ENCODE measurements at regions not wholly inside any gene's neighbourhood (a gene's known extent, or its start where the extent isn't known, plus 50 kb on each side); places are given as distances from the start of the nearest gene placed in this dataset.
"Not testable (repeated sequence)": the region's sequence is repeated elsewhere in the genome, so short reads cannot be mapped to it uniquely, and the experiment has no call there.

DNA sequence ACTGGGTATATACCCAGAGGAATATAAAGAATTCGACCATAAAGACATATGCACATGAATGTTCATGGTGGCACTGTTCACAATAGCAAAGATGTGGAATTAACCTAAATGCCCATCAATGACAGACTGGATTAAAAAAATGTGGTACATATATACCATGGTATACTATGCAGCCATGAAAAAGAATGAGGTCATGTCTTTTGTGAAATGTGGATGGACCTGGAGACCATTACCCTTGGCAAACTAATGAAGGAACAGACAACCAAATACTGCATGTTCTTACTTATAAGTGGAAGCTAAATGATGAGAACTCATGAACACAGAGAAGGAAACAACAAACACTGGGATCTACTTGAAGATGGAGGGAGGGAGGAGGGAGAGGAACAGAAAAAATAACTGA is 186.7 kb upstream of the SSTR4 start:
- DNase-seq (ENCODE audit: low read depth in 2 of 2), result no peak

GRCh38 chr20:22851679-22852346 is 183.3 kb upstream of the SSTR4 start:
- not testable (repeated sequence) for DNase-seq (ENCODE audit: low read depth in 2 of 2)

GRCh38 chr20:22861231-22861980 is 173.7 kb upstream of the SSTR4 start:
- no peak for DNase-seq (ENCODE audit: low read depth in 2 of 2)

- no peak for DNase-seq (ENCODE audit: low read depth in 2 of 2)
Measured at GRCh38 chr20:22861990-22862389, 173.1 kb upstream of the SSTR4 start.

- DNase-seq (ENCODE audit: low read depth in 2 of 2), result no peak
Measured at GRCh38 chr20:22862671-22863230, 172.4 kb upstream of the SSTR4 start.

- DNase-seq (ENCODE audit: low read depth in 2 of 2), result no peak
Measured at GRCh38 chr20:22863826-22864225, 171.3 kb upstream of the SSTR4 start.

DNA sequence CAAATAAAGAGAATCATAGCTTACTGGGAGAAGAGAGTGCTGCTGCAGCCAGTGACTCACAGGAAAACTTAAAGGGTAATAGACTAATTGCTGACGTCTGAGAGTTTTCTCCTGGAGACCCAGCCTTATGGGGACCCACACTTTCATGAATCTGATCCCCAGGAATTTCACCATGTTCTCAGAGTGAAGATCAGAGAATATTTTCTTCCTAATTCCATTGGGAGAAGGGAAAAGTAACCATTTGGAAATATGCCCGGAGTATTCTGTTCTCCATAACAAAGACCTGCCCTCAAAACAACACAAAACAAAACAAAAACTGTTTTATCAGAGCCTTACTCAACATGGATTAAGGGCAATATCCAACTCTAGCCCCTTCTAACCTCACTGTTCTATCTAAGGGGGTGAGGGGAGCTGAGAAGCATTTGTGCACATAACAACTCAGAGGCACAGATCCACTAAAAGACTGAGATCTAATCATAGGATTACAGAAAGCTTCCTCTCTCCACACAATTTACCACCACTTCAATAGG is 168.2 kb upstream of the SSTR4 start:
- no peak for DNase-seq (ENCODE audit: low read depth in 2 of 2)

- DNase-seq (ENCODE audit: low read depth in 2 of 2), result no peak
Measured at GRCh38 chr20:22878166-22878565, 156.9 kb upstream of the SSTR4 start.

- DNase-seq (ENCODE audit: low read depth in 2 of 2), result no peak
Measured at GRCh38 chr20:22880277-22880676, 154.8 kb upstream of the SSTR4 start.

GRCh38 chr20:22887796-22888195 is 147.3 kb upstream of the SSTR4 start:
- no peak for DNase-seq (ENCODE audit: low read depth in 2 of 2)

- no peak for DNase-seq (ENCODE audit: low read depth in 2 of 2)
Measured at GRCh38 chr20:22890594-22891300, 144.4 kb upstream of the SSTR4 start.

DNA sequence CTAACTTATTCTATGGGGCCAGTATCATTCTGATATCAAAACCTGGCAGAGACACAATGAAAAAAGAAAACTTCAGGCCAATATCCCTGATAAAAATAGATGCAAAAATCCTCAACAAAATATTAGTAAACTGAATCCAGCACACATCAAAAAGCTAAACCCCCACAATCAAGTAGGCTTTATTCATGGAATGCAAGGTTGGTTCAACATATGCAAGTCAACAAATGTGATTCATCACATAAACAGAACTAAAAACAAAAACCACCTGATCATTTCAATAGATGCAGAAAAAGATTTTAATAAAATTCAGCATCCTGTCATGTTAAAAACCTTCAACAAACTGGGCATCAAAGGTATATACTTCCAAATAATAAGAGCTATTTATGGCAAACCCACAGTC is 133.9 kb upstream of the SSTR4 start:
- DNase-seq (ENCODE audit: low read depth in 2 of 2), result no peak

DNA sequence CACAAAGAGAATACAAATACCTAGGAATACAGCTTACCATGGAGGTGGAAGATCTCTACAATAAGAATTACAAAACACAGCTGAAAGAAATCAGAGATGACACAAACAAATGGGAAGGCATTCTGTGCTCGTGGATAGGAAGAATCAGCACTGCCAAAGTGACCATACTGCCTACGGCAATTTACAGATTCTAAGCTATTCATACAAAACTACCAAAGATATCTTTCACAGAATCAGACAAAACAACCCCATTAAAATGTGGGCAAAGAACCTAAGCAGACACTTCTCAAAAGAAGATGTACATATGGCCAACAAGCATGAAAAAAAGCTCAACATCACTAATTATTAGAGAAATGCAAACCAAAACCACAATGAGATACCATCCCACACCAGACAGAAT is 133.2 kb upstream of the SSTR4 start:
- DNase-seq (ENCODE audit: low read depth in 2 of 2), result no peak

DNA sequence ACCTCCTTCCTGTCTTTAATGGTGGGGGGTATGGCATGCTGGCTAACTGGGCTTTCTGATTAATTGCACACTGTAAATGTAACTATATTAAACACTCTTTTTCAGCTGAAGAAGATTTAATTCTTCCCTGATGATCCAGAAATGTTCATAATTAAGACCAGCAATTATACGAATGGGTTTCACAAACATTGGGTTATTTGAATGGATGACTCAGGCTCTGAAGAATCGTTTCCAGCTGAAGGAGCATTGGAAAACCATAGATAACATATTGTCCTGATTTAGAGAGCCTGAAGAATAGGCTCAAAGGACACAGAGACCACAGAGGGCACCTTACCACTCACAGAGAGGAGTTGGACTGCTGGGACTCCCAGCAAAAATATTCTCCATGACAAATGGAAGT is 130.7 kb upstream of the SSTR4 start:
- DNase-seq (ENCODE audit: low read depth in 2 of 2), result no peak

DNA sequence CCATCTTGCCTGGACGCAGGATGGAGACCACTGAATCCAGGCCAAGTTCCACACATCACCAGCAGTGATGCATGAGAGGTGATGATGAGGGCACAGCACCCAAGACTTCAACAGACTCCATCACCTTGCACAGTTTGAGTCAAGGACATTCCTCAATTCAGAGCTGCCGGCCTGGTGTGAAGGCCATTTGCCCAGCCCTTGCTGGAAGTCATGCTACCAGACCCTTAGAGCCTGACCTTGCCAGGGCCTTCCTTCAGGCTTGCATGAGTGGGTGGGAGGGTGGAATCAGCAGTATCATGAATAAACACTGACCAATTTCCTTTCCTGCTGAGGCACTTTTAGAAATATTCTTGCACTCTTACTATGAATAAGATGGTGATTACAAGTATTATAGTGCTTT is 130.2 kb upstream of the SSTR4 start:
- no peak for DNase-seq (ENCODE audit: low read depth in 2 of 2)

DNA sequence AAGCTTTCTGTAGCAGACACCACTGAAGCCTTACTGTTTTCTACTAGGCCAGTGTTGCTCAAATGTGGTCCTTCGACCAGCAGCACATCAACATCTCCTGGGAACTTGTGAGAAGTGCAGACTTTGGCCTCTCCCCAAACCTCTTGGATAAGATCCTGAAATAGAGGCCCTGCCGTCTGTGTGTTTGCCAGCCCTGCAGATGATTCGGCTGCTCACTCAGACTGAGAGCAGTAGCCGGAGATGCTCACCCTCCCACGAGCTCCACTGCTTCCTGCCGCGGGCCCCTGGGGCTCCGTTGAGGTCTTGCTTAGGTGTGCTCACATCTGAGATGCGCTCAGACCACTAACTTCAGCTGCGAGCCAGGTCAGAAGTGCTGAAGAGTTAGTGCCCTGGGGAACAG is 129.5 kb upstream of the SSTR4 start:
- DNase-seq (ENCODE audit: low read depth in 2 of 2), result no peak

- DNase-seq (ENCODE audit: low read depth in 2 of 2), result no peak
Measured at GRCh38 chr20:22908437-22908836, 126.7 kb upstream of the SSTR4 start.

DNA sequence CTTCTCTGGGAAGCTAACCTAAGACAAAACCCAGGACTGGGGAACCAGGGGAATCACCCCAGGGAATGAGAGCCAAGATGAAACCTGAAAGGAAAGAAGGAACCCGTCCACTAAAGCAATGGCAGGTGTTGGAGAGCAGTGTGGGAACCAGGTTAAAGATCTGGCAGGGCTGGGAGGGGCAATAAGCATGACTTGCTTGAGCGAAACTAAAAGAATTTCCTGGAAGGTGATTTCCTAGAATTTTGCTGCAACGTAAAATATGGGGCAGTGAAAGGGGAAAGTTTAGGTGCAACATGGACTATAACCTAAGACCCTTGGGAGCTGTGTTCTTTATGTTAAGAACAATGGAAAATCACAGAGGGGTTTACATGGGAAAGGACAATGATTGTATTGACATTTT is 126.2 kb upstream of the SSTR4 start:
- no peak for DNase-seq (ENCODE audit: low read depth in 2 of 2)

- DNase-seq (ENCODE audit: low read depth in 2 of 2), result no peak
Measured at GRCh38 chr20:22909436-22909835, 125.7 kb upstream of the SSTR4 start.

- no peak for DNase-seq (ENCODE audit: low read depth in 2 of 2)
Measured at GRCh38 chr20:22910287-22910852, 124.7 kb upstream of the SSTR4 start.

DNA sequence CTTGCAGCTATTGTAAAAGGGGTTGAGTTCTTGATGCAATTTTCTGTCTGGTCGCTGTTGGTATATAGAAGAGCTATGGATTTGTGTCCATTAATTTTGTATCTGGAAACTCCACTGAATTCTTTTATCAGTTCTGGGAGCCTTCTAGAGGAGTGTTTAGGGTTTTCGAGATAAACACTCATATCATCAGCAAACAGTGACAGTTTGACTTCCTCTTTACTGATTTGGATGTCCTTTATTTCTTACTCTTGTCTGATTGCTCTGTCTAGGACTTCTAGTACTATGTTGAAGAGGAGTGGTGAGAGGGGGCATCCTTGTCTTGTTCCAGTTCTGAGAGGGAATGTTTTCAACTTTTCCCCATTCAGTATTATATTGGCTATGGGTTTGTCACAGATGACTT is 120.8 kb upstream of the SSTR4 start:
- DNase-seq (ENCODE audit: low read depth in 2 of 2), result no peak

DNA sequence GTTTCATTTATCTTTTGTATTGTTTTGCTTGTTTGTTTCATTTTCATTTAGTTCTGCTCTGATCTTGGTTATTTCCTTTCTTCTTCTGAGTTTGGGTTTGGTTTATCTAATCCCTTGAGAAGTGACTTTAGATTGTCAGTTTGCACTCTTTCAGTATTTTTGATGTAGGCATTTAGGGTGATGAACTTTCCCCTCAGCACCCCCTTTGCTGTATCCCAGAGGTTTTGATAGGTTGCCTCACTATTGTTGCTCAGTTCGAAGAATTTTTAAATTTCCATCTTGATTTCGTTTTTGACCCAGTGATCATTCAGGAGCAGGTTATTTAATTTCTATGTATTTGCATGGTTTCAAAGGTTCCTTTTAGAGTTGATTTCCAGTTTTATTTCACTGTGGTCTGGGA is 119.6 kb upstream of the SSTR4 start:
- DNase-seq (ENCODE audit: low read depth in 2 of 2), result no peak
